H1 (cell line): ENCODE measurements at regions not wholly inside any gene's neighbourhood (a gene's known extent, or its start where the extent isn't known, plus 50 kb on each side); places are given as distances from the start of the nearest gene placed in this dataset.

Experiments used
- CTCF ChIA-PET: fragments of 300-600 bp; sonication (Branson Sonifier 250); formaldehyde crosslinking; loops from one replicate; lab custom pipeline; 2021; ENCODE audit not compliant: partially characterized antibody; lab: Charles Lee
- POLR2A ChIA-PET: fragments of 300-600 bp; sonication (Branson Sonifier 250); formaldehyde crosslinking; loops from one replicate; lab custom pipeline; 2021; ENCODE audit warnings: inconsistent platforms; ENCODE audit not compliant: partially characterized antibody; lab: Charles Lee
- DNase-seq, 2 experiments: peaks; one replicate each; pipeline versions ENCODE4 v3.0.0 to v3.0.0-alpha.2; 2010 to 2022; ENCODE audit warnings: low spot score in 2 of 2, low read depth in 1 of 2, mixed read lengths in 1 of 2
- FAIRE-seq: peaks from 2 replicates; lab custom pipeline; 2011; peaks lifted over from hg19 to GRCh38; lab: Jason Lieb, UNC
- H2AFZ ChIP-seq: 2 replicates; pipeline ENCODE4 v1.8.1; 2012; ENCODE audit warnings: low read length, inconsistent platforms
- H2AK5ac ChIP-seq: 2 replicates; pipeline ENCODE4 v1.6.1; 2013; ENCODE audit warnings: low read depth, low read length
- H2BK120ac ChIP-seq: replicated peaks from 2 replicates; pipeline ENCODE3; 2013; ENCODE audit warnings: low read depth, low read length, inconsistent platforms
- H2BK12ac ChIP-seq: 2 replicates; pipeline ENCODE4 v1.6.1; 2013; ENCODE audit warnings: low read depth, low read length
- H2BK15ac ChIP-seq: 2 replicates; pipeline ENCODE4 v1.6.1; 2013; ENCODE audit warnings: low read length
- H2BK20ac ChIP-seq: 2 replicates; pipeline ENCODE4 v1.6.1; 2013; ENCODE audit warnings: low read length
- H2BK5ac ChIP-seq: 2 replicates; pipeline ENCODE4 v1.6.1; 2013; ENCODE audit warnings: low read depth, low read length
- H3K14ac ChIP-seq: 2 replicates; pipeline ENCODE4 v1.6.1; 2013; ENCODE audit warnings: inconsistent platforms; ENCODE audit not compliant: insufficient read length
- H3K18ac ChIP-seq: 2 replicates; pipeline ENCODE4 v1.6.1; 2013; ENCODE audit warnings: low read length; ENCODE audit errors: extremely low read depth
- H3K23ac ChIP-seq: 2 replicates; pipeline ENCODE4 v1.6.1; 2013; ENCODE audit warnings: inconsistent platforms; ENCODE audit not compliant: insufficient read length
- H3K23me2 ChIP-seq: 2 replicates; pipeline ENCODE4 v1.6.1; 2013; ENCODE audit warnings: low read depth, low read length
- H3K27ac ChIP-seq: 2 replicates; pipeline ENCODE4 v1.6.1; 2011; ENCODE audit warnings: low read depth, low read length, inconsistent platforms
- H3K27me3 ChIP-seq, 4 experiments: replicated peaks in 1 of 4; 1 replicate in 1 of 4; 2 replicates in 3 of 4; pipeline versions ENCODE4 v1.6.1 to v1.8.1; 2011 to 2013; ENCODE audit warnings: low read length in 3 of 4, mild to moderate bottlenecking in 3 of 4, inconsistent platforms in 2 of 4, mixed read lengths in 2 of 4, moderate library complexity in 1 of 4; ENCODE audit not compliant: control insufficient read depth in 3 of 4, insufficient read depth in 3 of 4; ENCODE audit errors: extremely low read depth in 1 of 4
- H3K36me3 ChIP-seq, 4 experiments: 2 replicates each; pipeline versions ENCODE4 v1.6.1 to v1.8.1; 2011 to 2013; ENCODE audit warnings: mild to moderate bottlenecking in 4 of 4, low read length in 3 of 4, moderate library complexity in 2 of 4, control low read depth in 1 of 4, inconsistent platforms in 1 of 4; ENCODE audit not compliant: insufficient read depth in 4 of 4, control insufficient read depth in 2 of 4
- H3K4ac ChIP-seq: replicated peaks from 2 replicates; pipeline ENCODE3; 2013; ENCODE audit warnings: low read length, low read depth, mixed read lengths, inconsistent platforms; ENCODE audit not compliant: insufficient read length
- H3K4me1 ChIP-seq, 4 experiments: replicated peaks in 1 of 4; 1 replicate in 1 of 4; 2 replicates in 3 of 4; pipeline versions ENCODE4 v1.6.1 to v1.8.1; 2011 to 2013; ENCODE audit warnings: low read length in 3 of 4, inconsistent platforms in 2 of 4, mixed read lengths in 1 of 4; ENCODE audit not compliant: insufficient read depth in 4 of 4, control insufficient read depth in 3 of 4
- H3K4me2 ChIP-seq, 2 experiments: 2 replicates each; pipeline versions ENCODE4 v1.6.1 to v1.8.1; 2011 to 2013; ENCODE audit warnings: low read depth in 2 of 2, low read length in 2 of 2, control low read depth in 1 of 2, inconsistent platforms in 1 of 2, mild to moderate bottlenecking in 1 of 2; ENCODE audit not compliant: insufficient read depth in 1 of 2
- H3K4me3 ChIP-seq, 4 experiments: fragments of 200-600, 300-600 bp in 1 of 4; sonication (generic), shearing (Covaris generic), sonication (Bioruptor Twin) in 1 of 4; 2 replicates each; pipeline versions ENCODE4 v1.5.1 to v1.8.1; 2011 to 2016; ENCODE audit warnings: low read length in 4 of 4, low read depth in 3 of 4, control low read depth in 2 of 4, inconsistent platforms in 2 of 4, mild to moderate bottlenecking in 2 of 4, mixed read lengths in 1 of 4, moderate library complexity in 1 of 4; ENCODE audit not compliant: insufficient read depth in 2 of 4; ENCODE audit errors: extremely low read depth in 1 of 4
- H3K56ac ChIP-seq: replicated peaks from 2 replicates; pipeline ENCODE3; 2013; ENCODE audit warnings: low read depth, mild to moderate bottlenecking, mixed read lengths, low read length, inconsistent platforms; ENCODE audit not compliant: insufficient read length
- H3K79me1 ChIP-seq: 2 replicates; pipeline ENCODE4 v1.6.1; 2013; ENCODE audit warnings: low read depth, low read length, control low read depth
- H3K79me2 ChIP-seq, 2 experiments: 2 replicates each; pipeline versions ENCODE4 v1.6.1 to v1.8.1; 2012 to 2013; ENCODE audit warnings: low read length in 2 of 2, mild to moderate bottlenecking in 2 of 2, inconsistent platforms in 1 of 2; ENCODE audit not compliant: insufficient read depth in 2 of 2, control insufficient read depth in 1 of 2
- H3K9ac ChIP-seq, 4 experiments: replicated peaks in 1 of 4; 1 replicate in 1 of 4; 2 replicates in 3 of 4; pipeline versions ENCODE4 v1.6.1 to v1.8.1; 2011 to 2013; ENCODE audit warnings: low read depth in 3 of 4, low read length in 3 of 4, control low read depth in 2 of 4, mild to moderate bottlenecking in 2 of 4, moderate library complexity in 2 of 4, inconsistent platforms in 1 of 4; ENCODE audit errors: extremely low read depth in 1 of 4
- H3K9me3 ChIP-seq, 2 experiments: 2 replicates each; pipeline versions ENCODE4 v1.6.1 to v1.8.1; 2012 to 2013; ENCODE audit warnings: mild to moderate bottlenecking in 2 of 2, moderate library complexity in 2 of 2, control low read depth in 1 of 2, inconsistent platforms in 1 of 2, low read depth in 1 of 2, low read length in 1 of 2, mixed read lengths in 1 of 2; ENCODE audit not compliant: insufficient read depth in 2 of 2
- H4K20me1 ChIP-seq, 2 experiments: replicated peaks in 1 of 2; 2 replicates each; pipeline versions ENCODE3 to v1.8.1; 2011 to 2013; ENCODE audit warnings: inconsistent platforms in 2 of 2, low read length in 2 of 2, mild to moderate bottlenecking in 1 of 2; ENCODE audit not compliant: insufficient read depth in 2 of 2, control insufficient read depth in 1 of 2
- H4K5ac ChIP-seq: 2 replicates; pipeline ENCODE4 v1.6.1; 2013; ENCODE audit warnings: low read length, low read depth, mixed read lengths, inconsistent platforms; ENCODE audit not compliant: insufficient read length
- H4K8ac ChIP-seq: 2 replicates; pipeline ENCODE4 v1.8.0; 2013; ENCODE audit warnings: mild to moderate bottlenecking, moderate library complexity, low read length, inconsistent platforms; ENCODE audit not compliant: insufficient read depth; ENCODE audit errors: extremely low read depth
- H4K91ac ChIP-seq: replicated peaks from 2 replicates; pipeline ENCODE3; 2013; ENCODE audit warnings: low read length, mixed read lengths, inconsistent platforms; ENCODE audit not compliant: insufficient read length
- CTBP2 ChIP-seq: IDR thresholded peaks from 2 replicates; pipeline ENCODE4 v1.7.0; 2011; ENCODE audit warnings: borderline replicate concordance, mild to moderate bottlenecking, moderate library complexity, mixed read lengths, low read length; ENCODE audit not compliant: insufficient read depth, insufficient read length
- EGR1 ChIP-seq: IDR thresholded peaks from 2 replicates; pipeline ENCODE4 v1.6.1; 2011; ENCODE audit warnings: low read depth, low read length, borderline replicate concordance
- HDAC2 ChIP-seq, 2 experiments: fragments of 300-600 bp in 1 of 2; sonication (generic) in 1 of 2; IDR thresholded peaks; 2 replicates each; pipeline ENCODE4 v1.6.1; 2011 to 2012; ENCODE audit warnings: low read depth in 2 of 2, low read length in 2 of 2, mild to moderate bottlenecking in 2 of 2, moderate library complexity in 2 of 2, borderline replicate concordance in 1 of 2, inconsistent platforms in 1 of 2
- POLR2AphosphoS5 ChIP-seq: IDR thresholded peaks from 2 replicates; pipeline ENCODE4 v1.6.1; 2011; ENCODE audit warnings: low read depth, low read length
- WGBS, 2 experiments: shearing (Covaris generic) in 1 of 2; methylation state at CpG; one replicate each; pipeline versions ENCODE4 v1.1.6 to v1.1.7; 2013 to 2015; ENCODE audit warnings: low lambda C conversion rate in 2 of 2, mixed read lengths in 2 of 2, inconsistent platforms in 1 of 2, low coverage in 1 of 2, missing lambda C conversion rate in 1 of 2; ENCODE audit not compliant: insufficient replicate concordance in 2 of 2, insufficient coverage in 1 of 2, insufficient read length in 1 of 2; ENCODE audit errors: extremely low coverage in 1 of 2, missing lambda C conversion rate in 1 of 2; 5-methylcytosine and 5-hydroxymethylcytosine counted together

GRCh38 chr1:224014330-224014649 is 99.6 kb upstream of the FBXO28 start:
- ChIA-PET POLR2A (no interaction called here), CTCF (no interaction called here)
- H2AFZ ChIP-seq = no peak overlapping the region
- H3K4me1 ChIP-seq = no peaks in the 10 kb centered on the region
- H3K27me3 ChIP-seq = no peaks in the 10 kb centered on the region
- no peak overlapping the region for H4K8ac ChIP-seq
- H2AK5ac ChIP-seq = no peak overlapping the region
- TF ChIP-seq HDAC2 (IDR thresholded peaks at IDR 0.05; ENCODE audit: borderline replicate concordance in 1 of 2, low read depth in 2 of 2, low read length in 2 of 2) = no peak
- TF ChIP-seq EGR1 = no peak
- TF ChIP-seq CTBP2 = no peak
- TF ChIP-seq POLR2AphosphoS5 = no peak
- no peak overlapping the region for H4K5ac ChIP-seq
- H3K9me3 ChIP-seq = peaks cover 9 to 45% of the 10 kb centered on the region in 2 experiments
- no peak overlapping the region for H3K56ac ChIP-seq
- H3K79me2 ChIP-seq = no peaks in the 10 kb centered on the region; a peak in 1 of 4 replicates
- H4K20me1 ChIP-seq = peaks cover 0 to 1% of the 10 kb centered on the region in 2 experiments
- WGBS, 2 experiments = 84 to 100% methylated on average over 1 to 5 of the region's 7 CpGs
- H4K91ac ChIP-seq = no peak overlapping the region
- no peak overlapping the region for H2BK20ac ChIP-seq
- FAIRE-seq (no peak), DNase-seq (no peak)
- no peak overlapping the region for H3K4me3 ChIP-seq
- H3K4ac ChIP-seq = no peak overlapping the region
- H2BK12ac ChIP-seq = no peak overlapping the region
- no peak overlapping the region for H3K9ac ChIP-seq
- H2BK120ac ChIP-seq = no peak overlapping the region
- H3K36me3 ChIP-seq = no peaks in the 10 kb centered on the region; a peak in 1 of 8 replicates
- peaks cover 21% of the 10 kb centered on the region; the same call in 1 of the 2 replicates for H3K23me2 ChIP-seq
- no peak overlapping the region for H3K14ac ChIP-seq
- H3K4me2 ChIP-seq = no peak overlapping the region
- H3K18ac ChIP-seq = no peak overlapping the region
- no peak overlapping the region for H2BK15ac ChIP-seq
- no peak overlapping the region for H3K23ac ChIP-seq
- no peak overlapping the region for H3K27ac ChIP-seq
- no peaks in the 10 kb centered on the region for H3K79me1 ChIP-seq
- no peak overlapping the region for H2BK5ac ChIP-seq
